ENCODE measurements at regions not wholly inside any gene's neighbourhood (a gene's known extent, or its start where the extent isn't known, plus 50 kb on each side); places are given as distances from the start of the nearest gene placed in this dataset.

DNA sequence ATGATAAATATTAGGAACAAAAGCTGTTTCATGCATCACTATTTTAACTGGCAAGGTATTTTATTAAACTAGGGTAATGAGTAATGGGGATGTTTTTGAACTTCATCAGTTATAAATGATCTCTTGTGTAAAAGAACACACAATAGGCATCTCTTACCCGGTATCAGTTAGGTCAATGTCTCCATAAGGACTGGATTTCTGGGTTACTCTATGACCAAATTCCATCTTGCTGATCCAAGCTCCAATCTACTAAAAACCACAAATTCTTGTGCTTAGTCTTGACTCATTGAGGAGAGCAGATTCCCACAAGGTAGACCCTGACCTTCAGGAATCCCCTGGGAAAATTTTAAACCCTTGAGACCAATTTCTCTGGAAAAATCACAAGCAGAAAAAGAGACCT, 1167.7 kb downstream of the XPNPEP1 start:
- DNase-seq = no peak

- no peak for DNase-seq
Observed at GRCh38 chr10:108753326-108753725, 1170.0 kb downstream of the XPNPEP1 start.

GRCh38 chr10:108749042-108749441, 1174.3 kb downstream of the XPNPEP1 start:
- DNase-seq = no peak

DNA sequence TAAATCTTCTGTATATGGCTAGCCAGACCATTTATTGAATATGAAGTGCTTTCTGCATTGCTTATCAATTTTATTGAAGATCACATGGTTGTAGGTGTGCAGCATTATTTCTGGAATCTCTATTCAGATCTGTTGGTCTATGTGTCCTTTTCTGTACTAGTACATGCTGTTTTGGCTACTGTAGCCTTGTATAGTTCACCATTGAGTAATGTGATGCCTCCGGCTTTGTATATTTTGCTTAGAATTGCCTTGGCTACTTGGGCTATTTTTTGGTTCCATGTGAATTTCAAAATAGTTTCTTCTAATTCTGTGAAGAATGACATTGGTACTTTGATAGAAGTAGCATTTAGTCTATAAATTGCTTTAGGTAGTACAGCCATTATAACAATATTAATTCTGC, 1187.2 kb downstream of the XPNPEP1 start:
- no peak for DNase-seq

DNA sequence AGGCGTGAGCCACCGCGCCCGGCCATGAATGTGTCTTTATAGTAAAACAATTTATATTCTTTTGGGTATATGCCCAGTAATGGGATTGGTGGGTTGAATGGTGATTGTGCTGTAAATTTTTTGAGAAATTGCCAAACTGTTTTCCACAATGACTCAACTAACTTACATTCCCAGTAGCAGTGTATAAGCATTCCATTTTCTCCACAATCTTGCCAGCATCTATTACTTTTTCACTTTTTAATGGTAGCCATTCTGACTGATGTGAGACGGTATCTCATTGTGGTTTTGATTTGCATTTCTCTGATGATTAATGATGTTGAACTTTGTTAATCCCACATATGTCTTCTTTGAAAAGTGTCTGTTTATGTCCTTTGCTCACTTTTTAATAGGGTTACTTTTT, 1187.9 kb downstream of the XPNPEP1 start:
- DNase-seq = no peak

- DNase-seq = no peak
Observed at GRCh38 chr10:108721874-108722273, 1201.4 kb downstream of the XPNPEP1 start.

DNA sequence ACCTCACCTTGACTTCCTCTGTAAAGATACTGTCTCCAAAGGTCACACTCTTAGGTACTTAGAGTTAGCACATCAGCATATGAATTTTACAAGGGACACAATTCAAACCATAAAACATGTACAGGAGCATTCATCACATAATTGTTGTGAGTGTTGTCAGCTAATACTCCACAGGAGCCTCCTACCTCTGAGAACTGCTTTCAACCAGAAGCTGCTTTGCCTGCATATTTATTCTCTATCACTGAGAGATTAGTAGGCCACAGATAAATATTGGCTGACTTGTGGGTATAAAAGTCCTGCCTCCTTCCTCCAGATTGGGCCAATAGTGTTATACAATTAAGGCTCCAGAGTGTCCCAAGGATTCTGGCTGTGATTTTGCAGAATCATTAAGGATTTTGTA, 1207.0 kb downstream of the XPNPEP1 start:
- DNase-seq = no peak

- no peak for DNase-seq
Observed at GRCh38 chr10:108709927-108710722, 1213.2 kb downstream of the XPNPEP1 start.

DNA sequence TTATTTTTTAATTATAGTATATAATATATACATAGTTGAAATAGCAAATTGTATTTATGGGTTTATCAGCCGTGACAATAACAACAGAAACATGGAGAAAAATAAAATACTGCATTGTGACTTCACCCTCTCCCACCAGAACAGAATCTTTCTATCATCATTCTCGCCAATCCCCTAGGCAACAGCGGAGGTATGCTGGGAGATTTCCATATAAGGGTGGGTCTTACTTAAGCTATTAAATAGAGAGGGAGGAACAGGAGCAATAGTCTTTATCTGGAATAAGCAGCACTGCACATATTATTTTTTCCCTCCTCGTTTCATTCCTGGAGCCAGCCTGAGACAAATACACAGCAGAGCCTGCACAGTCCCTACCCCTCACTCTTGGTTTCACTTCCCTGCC, 1214.9 kb downstream of the XPNPEP1 start:
- no peak for DNase-seq

DNA sequence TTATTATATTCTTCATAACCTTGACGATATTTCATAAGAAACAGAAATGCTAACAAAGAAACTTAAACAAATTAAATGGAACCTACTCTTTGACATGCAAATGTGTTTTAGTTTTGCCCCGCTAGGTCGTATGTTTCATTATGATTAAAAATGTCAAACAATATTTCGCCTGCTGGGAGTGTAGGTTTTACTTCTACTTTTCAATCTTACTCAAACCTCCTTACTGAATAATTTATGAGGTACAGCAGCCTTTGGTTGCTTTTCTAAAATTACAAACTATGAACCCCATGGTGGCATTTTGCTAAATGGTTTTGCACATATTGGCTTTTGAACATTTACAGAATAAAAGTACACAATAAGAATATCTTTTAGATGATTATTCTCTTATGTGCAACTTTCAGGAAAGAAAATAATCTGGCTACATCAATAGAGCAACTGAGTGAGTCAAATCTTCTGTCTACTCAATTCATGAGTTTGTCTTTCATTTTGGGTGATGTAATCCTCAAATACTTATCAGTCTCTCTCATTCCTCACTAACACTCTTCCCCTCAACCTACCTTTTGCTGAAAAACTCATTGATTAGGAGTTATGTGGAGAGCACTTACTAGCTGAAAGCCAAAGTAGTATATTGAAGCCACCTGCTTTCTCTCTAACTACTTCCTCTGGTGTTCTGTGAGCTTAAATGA, 1226.4 kb downstream of the XPNPEP1 start:
- DNase-seq = no peak

GRCh38 chr10:108691126-108691525, 1232.2 kb downstream of the XPNPEP1 start:
- no peak for DNase-seq

DNA sequence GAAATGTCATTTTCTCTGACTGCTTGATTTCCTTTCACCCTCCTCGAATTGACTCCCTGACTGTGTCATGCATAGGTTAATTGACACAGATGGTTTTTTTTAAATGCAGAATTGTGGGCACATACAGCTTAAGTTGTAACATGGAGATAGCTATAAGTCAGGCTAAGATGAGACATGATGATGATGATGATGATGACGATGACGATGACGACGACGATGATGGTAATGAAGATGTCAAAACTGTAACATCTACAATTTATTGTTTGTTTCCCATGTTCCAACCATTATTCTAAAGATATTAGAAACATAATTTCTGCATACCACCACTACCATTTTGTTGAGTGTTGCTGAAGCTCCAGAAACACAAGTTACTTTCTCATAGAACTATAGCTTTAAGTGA, 1232.8 kb downstream of the XPNPEP1 start:
- DNase-seq = no peak

DNA sequence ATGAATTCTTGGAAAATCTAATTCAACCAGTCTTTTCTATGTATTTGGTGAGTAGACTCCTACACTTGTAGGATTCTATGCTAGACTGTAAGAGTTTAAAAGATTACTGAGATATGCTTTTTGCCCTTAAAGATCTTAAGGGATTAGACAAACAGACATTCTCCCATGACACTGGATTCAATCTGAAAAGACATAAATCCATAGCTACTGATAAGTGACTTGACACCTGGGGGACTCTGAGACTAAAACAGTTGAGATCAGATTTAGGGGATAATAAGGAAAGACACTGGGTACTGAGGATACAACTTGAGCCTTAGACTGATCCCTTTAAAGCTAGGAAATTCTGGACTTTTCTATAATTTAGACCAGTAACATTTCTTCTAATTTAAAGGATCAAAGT, 1233.4 kb downstream of the XPNPEP1 start:
- no peak for DNase-seq

DNA sequence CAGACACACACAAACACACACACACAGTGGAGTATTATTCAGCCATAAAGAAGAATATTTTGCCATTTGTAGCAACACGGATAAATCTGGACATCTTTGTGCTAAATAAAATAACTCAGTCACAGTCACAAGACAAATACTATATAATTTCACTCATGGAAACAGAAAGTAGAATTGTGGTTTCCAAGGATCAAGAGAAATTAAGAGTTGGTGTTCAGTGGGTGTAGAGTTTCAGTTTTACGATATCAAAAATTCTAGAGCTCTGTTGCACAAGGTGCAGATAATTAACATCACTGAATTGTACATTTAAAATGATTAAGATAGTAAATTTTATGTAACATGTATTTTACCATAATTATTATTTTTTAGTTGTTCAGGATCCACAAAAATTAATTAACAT, 1235.0 kb downstream of the XPNPEP1 start:
- no peak for DNase-seq

- no peak for DNase-seq
Observed at GRCh38 chr10:108685863-108686531, 1237.3 kb downstream of the XPNPEP1 start.

GRCh38 chr10:108684431-108684830, 1238.9 kb downstream of the XPNPEP1 start:
- DNase-seq = no peak

- DNase-seq = no peak
Observed at GRCh38 chr10:108673741-108674140, 1249.6 kb downstream of the XPNPEP1 start.

GRCh38 chr10:108663587-108663986, 1259.7 kb downstream of the XPNPEP1 start:
- no peak for DNase-seq

GRCh38 chr10:108662975-108663374, 1260.3 kb downstream of the XPNPEP1 start:
- no peak for DNase-seq

GRCh38 chr10:108655057-108655456, 1268.3 kb downstream of the XPNPEP1 start:
- no peak for DNase-seq

- no peak for DNase-seq
Observed at GRCh38 chr10:108653531-108653930, 1269.8 kb downstream of the XPNPEP1 start.

DNA sequence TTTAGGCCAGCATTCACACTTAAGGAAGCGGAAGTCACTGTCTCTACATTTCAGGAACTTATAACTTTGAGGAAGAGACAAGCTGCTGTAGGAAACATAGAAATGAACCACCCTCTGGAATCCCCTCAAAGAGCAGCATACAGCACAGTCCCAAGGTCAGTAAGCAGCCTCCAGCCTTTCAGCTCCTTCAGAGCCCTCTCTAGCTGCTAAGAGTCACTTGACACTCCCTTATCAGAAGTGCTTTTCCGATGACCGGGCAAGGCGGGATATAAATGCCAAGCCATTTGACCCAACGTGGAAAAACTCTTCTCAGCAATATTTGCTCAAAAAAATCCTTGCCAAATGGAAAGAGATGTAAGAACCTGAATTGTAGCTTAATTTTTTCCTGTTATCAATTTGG, 1284.3 kb downstream of the XPNPEP1 start:
- no peak for DNase-seq

- no peak for DNase-seq
Observed at GRCh38 chr10:108638225-108638624, 1285.1 kb downstream of the XPNPEP1 start.

GRCh38 chr10:108633046-108633445, 1290.3 kb downstream of the XPNPEP1 start:
- DNase-seq = no peak

Measured in stimulated activated CD4-positive, alpha-beta T cell treated with anti-CD3 and anti-CD28 coated beads, Interleukin-2, amount 100 ng/mL, for 24 hours (primary cell).